ENCODE measurements at regions not wholly inside any gene's neighbourhood (a gene's known extent, or its start where the extent isn't known, plus 50 kb on each side); places are given as distances from the start of the nearest gene placed in this dataset.

GRCh38 chr11:27571154-27571810 lies 64.7 kb upstream of the LIN7C start:
- Histone ChIP-seq H3K4me3 (ENCODE audit: low read length) (no peak overlapping the region), H3K9me3 (replicated peaks; ENCODE audit: control insufficient read depth, low read depth, low read length) (no peaks in the 10 kb centered on the region), H3K27ac (ENCODE audit: low read length) (peak overlapping the region; percentile 1), H3K36me3 (ENCODE audit: control insufficient read depth, insufficient read depth, low read length) (no peaks in the 10 kb centered on the region), H3K4me1 (ENCODE audit: control insufficient read depth, insufficient read depth, low read length) (peaks cover 4% of the 10 kb centered on the region), H3K27me3 (ENCODE audit: control insufficient read depth, insufficient read depth, low read length) (no peaks in the 10 kb centered on the region)
- WGBS (ENCODE audit: insufficient coverage): no CpG with 5 or more reads among the region's 5 CpGs
- peak; percentile 80 for DNase-seq

GRCh38 chr11:27570542-27570941 lies 64.0 kb upstream of the LIN7C start:
- H3K27ac ChIP-seq (ENCODE audit: low read length): no peak overlapping the region
- no CpG with 5 or more reads among the region's 1 CpG for WGBS (ENCODE audit: insufficient coverage)
- no peaks in the 10 kb centered on the region for H3K9me3 ChIP-seq (replicated peaks; ENCODE audit: control insufficient read depth, low read depth, low read length)
- no peak for DNase-seq
- no peaks in the 10 kb centered on the region for H3K36me3 ChIP-seq (ENCODE audit: control insufficient read depth, insufficient read depth, low read length)
- H3K4me1 ChIP-seq (ENCODE audit: control insufficient read depth, insufficient read depth, low read length): peaks cover 4% of the 10 kb centered on the region
- H3K27me3 ChIP-seq (ENCODE audit: control insufficient read depth, insufficient read depth, low read length): no peaks in the 10 kb centered on the region
- no peak overlapping the region for H3K4me3 ChIP-seq (ENCODE audit: low read length)

- Histone ChIP-seq H3K27me3 (ENCODE audit: control insufficient read depth, insufficient read depth, low read length) (no peaks in the 10 kb centered on the region), H3K9me3 (replicated peaks; ENCODE audit: control insufficient read depth, low read depth, low read length) (no peaks in the 10 kb centered on the region), H3K36me3 (ENCODE audit: control insufficient read depth, insufficient read depth, low read length) (no peaks in the 10 kb centered on the region), H3K4me3 (ENCODE audit: low read length) (no peak overlapping the region), H3K4me1 (ENCODE audit: control insufficient read depth, insufficient read depth, low read length) (no peaks in the 10 kb centered on the region), H3K27ac (ENCODE audit: low read length) (no peak overlapping the region)
- no peak for DNase-seq
- no CpG with 5 or more reads among the region's 3 CpGs for WGBS (ENCODE audit: insufficient coverage)
Measured at GRCh38 chr11:27563641-27564040, 57.1 kb upstream of the LIN7C start.

DNA sequence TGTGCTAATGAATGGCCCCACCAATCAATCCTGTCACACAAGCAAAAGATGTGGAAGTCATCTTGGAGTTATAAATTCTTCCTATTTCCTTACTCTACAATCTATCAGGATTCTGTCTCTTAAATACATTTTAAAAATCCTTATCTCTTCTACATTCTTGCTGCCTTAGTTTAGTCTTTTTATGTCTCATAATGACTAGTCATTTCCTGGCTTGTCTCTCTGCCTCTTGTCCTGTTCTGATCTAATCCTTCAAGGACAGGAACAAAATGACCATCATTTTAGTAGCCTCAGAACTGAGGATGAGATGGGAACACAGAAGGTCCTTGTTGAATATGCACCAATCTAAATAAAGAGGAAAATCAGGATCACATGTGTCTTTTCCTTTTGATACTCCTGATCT lies 56.6 kb upstream of the LIN7C start:
- Histone ChIP-seq H3K27me3 (ENCODE audit: control insufficient read depth, insufficient read depth, low read length) (no peaks in the 10 kb centered on the region), H3K4me3 (ENCODE audit: low read length) (no peak overlapping the region), H3K27ac (ENCODE audit: low read length) (no peak overlapping the region), H3K36me3 (ENCODE audit: control insufficient read depth, insufficient read depth, low read length) (no peaks in the 10 kb centered on the region), H3K9me3 (replicated peaks; ENCODE audit: control insufficient read depth, low read depth, low read length) (no peaks in the 10 kb centered on the region), H3K4me1 (ENCODE audit: control insufficient read depth, insufficient read depth, low read length) (no peaks in the 10 kb centered on the region)
- DNase-seq: no peak

- Histone ChIP-seq H3K9me3 (replicated peaks; ENCODE audit: control insufficient read depth, low read depth, low read length) (no peaks in the 10 kb centered on the region), H3K36me3 (ENCODE audit: control insufficient read depth, insufficient read depth, low read length) (no peaks in the 10 kb centered on the region), H3K27me3 (ENCODE audit: control insufficient read depth, insufficient read depth, low read length) (no peaks in the 10 kb centered on the region), H3K4me1 (ENCODE audit: control insufficient read depth, insufficient read depth, low read length) (no peaks in the 10 kb centered on the region), H3K4me3 (ENCODE audit: low read length) (no peak overlapping the region), H3K27ac (ENCODE audit: low read length) (no peak overlapping the region)
- WGBS (ENCODE audit: insufficient coverage): no CpG with 5 or more reads among the region's 3 CpGs
- DNase-seq: no peak
Measured at GRCh38 chr11:27558401-27558800, 51.8 kb upstream of the LIN7C start.

GRCh38 chr11:27557226-27557625 lies 50.7 kb upstream of the LIN7C start:
- no peaks in the 10 kb centered on the region for H3K9me3 ChIP-seq (replicated peaks; ENCODE audit: control insufficient read depth, low read depth, low read length)
- H3K4me3 ChIP-seq (ENCODE audit: low read length): no peak overlapping the region
- no CpG with 5 or more reads among the region's 3 CpGs for WGBS (ENCODE audit: insufficient coverage)
- DNase-seq: no peak
- no peaks in the 10 kb centered on the region for H3K4me1 ChIP-seq (ENCODE audit: control insufficient read depth, insufficient read depth, low read length)
- H3K27me3 ChIP-seq (ENCODE audit: control insufficient read depth, insufficient read depth, low read length): no peaks in the 10 kb centered on the region
- no peaks in the 10 kb centered on the region for H3K36me3 ChIP-seq (ENCODE audit: control insufficient read depth, insufficient read depth, low read length)
- no peak overlapping the region for H3K27ac ChIP-seq (ENCODE audit: low read length)
